HG02938 (cell line): ENCODE measurements at regions not wholly inside any gene's neighbourhood (a gene's known extent, or its start where the extent isn't known, plus 50 kb on each side); places are given as distances from the start of the nearest gene placed in this dataset.
"Not testable (repeated sequence)": the region's sequence is repeated elsewhere in the genome, so short reads cannot be mapped to it uniquely, and the experiment has no call there.

Experiments used
- ATAC-seq: cut with Tn5 transposase; IDR thresholded peaks from one replicate; pipeline ENCODE4 v1.9.1; 2021; ENCODE audit warnings: mild to moderate bottlenecking, moderate library complexity; ENCODE audit not compliant: unreplicated experiment

- ATAC-seq: no peak
Observed at GRCh38 chr2:7867867-7868266, 814.0 kb upstream of the ID2 start.

GRCh38 chr2:7868836-7869235, 813.0 kb upstream of the ID2 start:
- ATAC-seq: no peak

GRCh38 chr2:7876445-7876844, 805.4 kb upstream of the ID2 start:
- not testable (repeated sequence) for ATAC-seq

- ATAC-seq: not testable (repeated sequence)
Observed at GRCh38 chr2:7878266-7878665, 803.6 kb upstream of the ID2 start.

GRCh38 chr2:7878786-7879482, 802.9 kb upstream of the ID2 start:
- no peak for ATAC-seq

- ATAC-seq: no peak
Observed at GRCh38 chr2:7879483-7879835, 802.4 kb upstream of the ID2 start.

- ATAC-seq: no peak
Observed at GRCh38 chr2:7880126-7880525, 801.7 kb upstream of the ID2 start.

- no peak for ATAC-seq
Observed at GRCh38 chr2:7880566-7880965, 801.3 kb upstream of the ID2 start.

GRCh38 chr2:7881063-7881462, 800.8 kb upstream of the ID2 start:
- no peak for ATAC-seq

- no peak for ATAC-seq
Observed at GRCh38 chr2:7881466-7881865, 800.4 kb upstream of the ID2 start.

- no peak for ATAC-seq
Observed at GRCh38 chr2:7882296-7882695, 799.6 kb upstream of the ID2 start.

- no peak for ATAC-seq
Observed at GRCh38 chr2:7884338-7884737, 797.5 kb upstream of the ID2 start.

- no peak for ATAC-seq
Observed at GRCh38 chr2:7886666-7887065, 795.2 kb upstream of the ID2 start.

- no peak for ATAC-seq
Observed at GRCh38 chr2:7887441-7887840, 794.4 kb upstream of the ID2 start.

- no peak for ATAC-seq
Observed at GRCh38 chr2:7888876-7889275, 793.0 kb upstream of the ID2 start.

- ATAC-seq: no peak
Observed at GRCh38 chr2:7891312-7891711, 790.5 kb upstream of the ID2 start.

GRCh38 chr2:7895289-7895688, 786.6 kb upstream of the ID2 start:
- no peak for ATAC-seq

- ATAC-seq: no peak
Observed at GRCh38 chr2:7896940-7897487, 784.8 kb upstream of the ID2 start.

- ATAC-seq: no peak
Observed at GRCh38 chr2:7899241-7899640, 782.6 kb upstream of the ID2 start.

GRCh38 chr2:7899923-7900322, 781.9 kb upstream of the ID2 start:
- ATAC-seq: no peak

- ATAC-seq: no peak
Observed at GRCh38 chr2:7900593-7900992, 781.3 kb upstream of the ID2 start.

- no peak for ATAC-seq
Observed at GRCh38 chr2:7902251-7902765, 779.5 kb upstream of the ID2 start.

- ATAC-seq: no peak
Observed at GRCh38 chr2:7904319-7904718, 777.5 kb upstream of the ID2 start.
